Esophagus muscularis mucosa (tissue), 3 donors: ENCODE measurements at regions not wholly inside any gene's neighbourhood (a gene's known extent, or its start where the extent isn't known, plus 50 kb on each side); places are given as distances from the start of the nearest gene placed in this dataset.

Experiments
- POLR2A ChIP-seq: fragments of 450-650 bp; IDR thresholded peaks from one replicate; pipeline ENCODE4 v1.6.1; 2017; ENCODE audit warnings: antibody characterized with exemption, moderate library complexity, mild to moderate bottlenecking, low read depth
- TF ChIP-seq, protein P1 (sequence below), 3 experiments: fragments of 200-600 bp in 2 of 3; fragments of 450-650 bp in 1 of 3; sonication (generic) in 2 of 3; IDR thresholded peaks; one replicate each; pipeline ENCODE4 v1.5.1; 2017 to 2019; ENCODE audit warnings: antibody characterized with exemption in 3 of 3, mild to moderate bottlenecking in 2 of 3, moderate library complexity in 1 of 3

DNA sequence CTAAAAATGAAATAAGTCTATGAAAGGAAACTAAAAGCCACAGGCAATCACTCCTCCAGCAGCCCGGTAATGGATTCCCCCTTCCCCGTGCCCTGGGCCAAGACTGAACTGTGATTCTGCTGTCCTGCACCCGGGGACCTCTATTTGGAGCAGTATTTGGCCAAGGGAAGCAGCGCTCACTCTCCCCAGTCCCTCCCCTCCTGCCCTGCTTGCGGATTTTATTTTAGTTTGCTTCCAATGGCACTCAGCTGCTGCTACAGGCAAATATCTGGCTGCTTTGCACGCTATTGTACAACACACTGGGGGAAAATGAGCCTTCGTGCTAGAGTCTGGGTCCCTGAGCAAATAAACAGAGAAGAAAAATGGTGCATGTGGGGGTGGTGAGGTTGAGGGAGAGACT is 975.7 kb upstream of the RBFOX1 start:
- TF ChIP-seq, protein P1, sequence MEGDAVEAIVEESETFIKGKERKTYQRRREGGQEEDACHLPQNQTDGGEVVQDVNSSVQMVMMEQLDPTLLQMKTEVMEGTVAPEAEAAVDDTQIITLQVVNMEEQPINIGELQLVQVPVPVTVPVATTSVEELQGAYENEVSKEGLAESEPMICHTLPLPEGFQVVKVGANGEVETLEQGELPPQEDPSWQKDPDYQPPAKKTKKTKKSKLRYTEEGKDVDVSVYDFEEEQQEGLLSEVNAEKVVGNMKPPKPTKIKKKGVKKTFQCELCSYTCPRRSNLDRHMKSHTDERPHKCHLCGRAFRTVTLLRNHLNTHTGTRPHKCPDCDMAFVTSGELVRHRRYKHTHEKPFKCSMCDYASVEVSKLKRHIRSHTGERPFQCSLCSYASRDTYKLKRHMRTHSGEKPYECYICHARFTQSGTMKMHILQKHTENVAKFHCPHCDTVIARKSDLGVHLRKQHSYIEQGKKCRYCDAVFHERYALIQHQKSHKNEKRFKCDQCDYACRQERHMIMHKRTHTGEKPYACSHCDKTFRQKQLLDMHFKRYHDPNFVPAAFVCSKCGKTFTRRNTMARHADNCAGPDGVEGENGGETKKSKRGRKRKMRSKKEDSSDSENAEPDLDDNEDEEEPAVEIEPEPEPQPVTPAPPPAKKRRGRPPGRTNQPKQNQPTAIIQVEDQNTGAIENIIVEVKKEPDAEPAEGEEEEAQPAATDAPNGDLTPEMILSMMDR (IDR thresholded peaks at IDR 0.05) = no peak
- no peak for TF ChIP-seq POLR2A
